Stromal cell of bone marrow (primary cell): ENCODE measurements at regions not wholly inside any gene's neighbourhood (a gene's known extent, or its start where the extent isn't known, plus 50 kb on each side); places are given as distances from the start of the nearest gene placed in this dataset.

Source experiments
- DNase-seq: peaks from one replicate; pipeline ENCODE4 v3.0.0-alpha.2; 2012; ENCODE audit warnings: low read depth

- DNase-seq, result no peak
Observed at GRCh38 chr15:95260856-95261255, 1029.5 kb downstream of the MCTP2 start.

- no peak for DNase-seq
Observed at GRCh38 chr15:95261546-95261945, 1030.2 kb downstream of the MCTP2 start.

DNA sequence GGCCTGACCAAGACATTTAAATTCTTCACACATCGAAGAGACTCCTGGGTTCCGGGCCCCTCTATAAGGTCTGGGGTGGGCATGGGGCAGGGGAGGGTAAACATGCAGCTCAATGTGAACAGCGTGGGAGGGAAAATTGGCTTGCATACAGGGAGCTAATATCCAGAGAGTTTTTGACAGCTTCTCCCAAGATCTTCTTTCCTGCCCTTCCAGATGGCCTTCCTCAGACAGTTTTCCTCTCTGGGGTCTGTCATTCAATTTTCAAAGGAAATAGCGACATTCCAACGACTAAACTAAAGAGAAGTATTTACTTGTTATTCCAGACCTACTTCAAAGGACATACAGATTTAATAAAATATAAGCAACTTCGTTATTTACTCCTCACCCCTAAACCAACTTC is 1030.6 kb downstream of the MCTP2 start:
- DNase-seq, result no peak

DNA sequence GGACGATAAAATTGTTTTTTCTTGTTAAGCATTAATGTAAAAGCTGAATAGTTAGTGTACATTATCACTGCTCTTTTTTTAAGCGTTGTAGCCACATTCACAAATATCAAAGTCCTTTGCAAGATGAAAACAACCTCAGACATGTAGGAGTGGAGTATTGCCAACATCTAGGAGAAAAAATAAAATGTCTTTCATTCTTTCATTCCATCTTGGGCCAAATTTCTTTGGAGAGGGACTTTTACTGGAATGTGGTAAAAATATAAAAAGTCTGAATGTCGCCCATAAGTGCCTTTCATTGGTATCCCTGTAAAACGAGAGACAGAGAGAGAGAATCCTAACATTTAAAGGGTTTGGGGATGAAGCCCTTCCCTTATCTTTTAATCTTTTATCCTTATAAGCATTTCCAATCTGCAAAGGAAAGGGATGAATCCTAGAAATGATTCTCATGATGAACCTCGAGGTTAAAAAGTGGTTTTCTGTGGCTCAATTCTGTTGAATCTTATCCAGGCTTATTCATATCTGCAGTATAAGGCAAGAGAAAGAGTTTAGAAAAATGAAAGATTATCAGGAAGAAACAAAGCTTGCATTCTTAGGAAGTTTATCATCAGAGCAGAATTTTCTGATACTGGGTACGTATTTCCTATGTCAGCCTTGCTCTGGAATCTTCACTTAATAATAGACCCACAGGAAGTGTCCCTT is 1031.7 kb downstream of the MCTP2 start:
- no peak for DNase-seq

- no peak for DNase-seq
Observed at GRCh38 chr15:95263751-95264150, 1032.4 kb downstream of the MCTP2 start.

- no peak for DNase-seq
Observed at GRCh38 chr15:95265419-95265997, 1034.1 kb downstream of the MCTP2 start.

GRCh38 chr15:95266451-95267061 is 1035.2 kb downstream of the MCTP2 start:
- DNase-seq, result no peak

- DNase-seq, result no peak
Observed at GRCh38 chr15:95267481-95267880, 1036.1 kb downstream of the MCTP2 start.

- peak; percentile 64 for DNase-seq
Observed at GRCh38 chr15:95269242-95270183, 1038.2 kb downstream of the MCTP2 start.

- peak; percentile 21 for DNase-seq
Observed at GRCh38 chr15:95274101-95274500, 1042.7 kb downstream of the MCTP2 start.

GRCh38 chr15:95277266-95277665 is 1045.9 kb downstream of the MCTP2 start:
- DNase-seq, result peak; percentile 89

- no peak for DNase-seq
Observed at GRCh38 chr15:95278532-95279245, 1047.3 kb downstream of the MCTP2 start.

GRCh38 chr15:95279277-95280019 is 1048.1 kb downstream of the MCTP2 start:
- no peak for DNase-seq

- no peak for DNase-seq
Observed at GRCh38 chr15:95280711-95281110, 1049.3 kb downstream of the MCTP2 start.

DNA sequence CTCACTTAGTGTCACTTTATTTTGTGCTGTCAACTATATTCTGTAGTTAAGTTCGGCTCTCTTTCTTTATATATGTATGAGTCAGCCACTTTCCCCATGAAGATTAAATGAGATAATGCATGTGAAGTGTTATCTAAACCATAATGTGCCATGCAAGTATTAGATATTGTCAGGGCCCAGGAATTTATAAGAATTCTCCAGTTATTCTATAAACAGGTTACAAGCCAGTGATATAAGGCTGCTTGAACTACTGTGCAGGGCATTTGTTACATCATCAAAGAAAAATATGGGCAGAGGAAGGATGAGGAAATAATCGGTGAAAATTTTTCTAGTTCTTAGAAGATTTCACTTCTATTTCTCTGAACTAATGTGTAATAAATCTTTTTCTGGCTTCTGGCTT is 1049.0 kb upstream of the NR2F2 start:
- DNase-seq, result no peak

DNA sequence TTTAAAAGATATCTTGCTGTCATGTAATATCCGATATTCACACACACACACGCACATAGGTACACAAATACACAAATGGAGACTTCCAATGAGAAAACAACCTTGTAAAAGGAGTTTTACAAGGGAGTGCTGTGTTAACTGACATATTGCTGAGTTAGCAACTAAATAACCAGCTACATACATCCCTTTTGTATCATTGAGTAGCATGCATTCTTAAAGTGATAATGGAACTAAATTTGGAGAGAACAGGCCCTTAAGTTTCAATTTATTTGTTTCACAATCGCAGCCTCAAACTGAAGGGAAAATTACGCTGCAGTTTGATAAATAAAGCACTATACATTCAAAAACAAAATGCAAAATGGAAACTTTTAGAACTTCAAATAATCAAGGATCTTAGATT is 1046.0 kb upstream of the NR2F2 start:
- DNase-seq, result no peak

- no peak for DNase-seq
Observed at GRCh38 chr15:95284933-95285421, 1045.5 kb upstream of the NR2F2 start.

- DNase-seq, result no peak
Observed at GRCh38 chr15:95286352-95286880, 1044.1 kb upstream of the NR2F2 start.

- DNase-seq, result no peak
Observed at GRCh38 chr15:95287720-95288103, 1042.8 kb upstream of the NR2F2 start.

DNA sequence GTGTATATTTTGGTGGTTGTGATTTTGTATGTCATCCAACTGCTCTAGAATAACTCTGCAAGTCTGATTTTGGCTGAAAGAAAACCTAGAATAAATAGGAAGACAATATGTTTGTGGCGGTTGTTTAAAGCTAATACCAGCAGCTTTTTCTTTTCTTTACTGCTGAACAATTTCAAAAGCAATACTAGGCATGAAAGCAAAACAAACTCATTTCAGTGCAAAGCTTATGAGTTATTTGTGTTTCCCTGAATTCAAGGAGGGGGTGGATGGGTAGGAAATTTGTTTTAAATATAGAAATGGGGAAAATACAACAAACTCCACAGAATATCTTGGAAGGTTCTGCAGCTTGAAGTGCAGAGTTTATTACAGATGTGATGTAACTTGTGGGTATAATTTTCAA is 1041.9 kb upstream of the NR2F2 start:
- DNase-seq, result no peak
